ENCODE measurements at regions not wholly inside any gene's neighbourhood (a gene's known extent, or its start where the extent isn't known, plus 50 kb on each side); places are given as distances from the start of the nearest gene placed in this dataset.

GRCh38 chr7:109752068-109752467, 1182.4 kb downstream of the DNAJB9 start:
- H2AFZ ChIP-seq (ENCODE audit: low read length), result no peak overlapping the region
- no peaks in the 10 kb centered on the region for H3K27me3 ChIP-seq (ENCODE audit: control insufficient read depth in 1 of 2, insufficient read depth in 2 of 2, low read length in 2 of 2)
- WGBS (ENCODE audit: low lambda C conversion rate), result 0% methylated on average over 4 of the region's 4 CpGs
- POLR2A ChIA-PET, result no interaction called here
- no peak overlapping the region for H3K4me2 ChIP-seq (ENCODE audit: low read depth, low read length)
- H3K36me3 ChIP-seq (replicated peaks in 1 of 2; ENCODE audit: control insufficient read depth in 1 of 2, insufficient read depth in 2 of 2, low read length in 2 of 2), result no peaks in the 10 kb centered on the region
- CTCF ChIA-PET (ENCODE audit: low intra/inter-chr PET ratio, low total read pairs), result no interaction called here
- no peak overlapping the region for H3K27ac ChIP-seq (ENCODE audit: extremely low read length, insufficient read depth, low read length)
- peaks cover 20% of the 10 kb centered on the region for H3K9me3 ChIP-seq (ENCODE audit: low read length)
- no peak overlapping the region for H3K4me3 ChIP-seq (replicated peaks in 1 of 3; ENCODE audit: insufficient read depth in 1 of 3, low read depth in 2 of 3, low read length in 3 of 3)
- FAIRE-seq, result no peak
- H3K9ac ChIP-seq (ENCODE audit: insufficient read depth, low read depth, low read length), result no peak overlapping the region
- ATAC-seq, result no peak
- H4K20me1 ChIP-seq (ENCODE audit: insufficient read depth, low read length), result no peaks in the 10 kb centered on the region
- DNase-seq (ENCODE audit: low spot score), result no peak
- no TSS peak for BruUV-seq (replicated peaks)
- H3K79me2 ChIP-seq (ENCODE audit: insufficient read depth, low read length), result no peaks in the 10 kb centered on the region
- no peaks in the 10 kb centered on the region for H3K4me1 ChIP-seq (ENCODE audit: insufficient read depth, low read length)
- TF ChIP-seq PTBP1 (IDR thresholded peaks at IDR 0.05; ENCODE audit: low read depth, low read length, poor library complexity, severe bottlenecking) (no peak), ZNF382 (CRISPR knock-in tag; IDR thresholded peaks at IDR 0.05; ENCODE audit: borderline replicate concordance) (no peak), FOSL1 (CRISPR knock-in tag; IDR thresholded peaks at IDR 0.05; ENCODE audit: borderline replicate concordance) (no peak), ZNF891 (CRISPR knock-in tag; IDR thresholded peaks at IDR 0.05) (no peak), NPAS2 (CRISPR knock-in tag; IDR thresholded peaks at IDR 0.05; ENCODE audit: borderline replicate concordance) (no peak), ATF3 (CRISPR knock-in tag; IDR thresholded peaks at IDR 0.05) (no peak), NBN (conservative IDR thresholded peaks at IDR 0.05) (no peak), ZNF567 (CRISPR knock-in tag; IDR thresholded peaks at IDR 0.05; ENCODE audit: borderline replicate concordance) (no peak), ETV6 (CRISPR knock-in tag; conservative IDR thresholded peaks at IDR 0.05) (no peak), HDAC2 (CRISPR knock-in tag; IDR thresholded peaks at IDR 0.05) (no peak)
- TF ChIP-seq, protein P1, sequence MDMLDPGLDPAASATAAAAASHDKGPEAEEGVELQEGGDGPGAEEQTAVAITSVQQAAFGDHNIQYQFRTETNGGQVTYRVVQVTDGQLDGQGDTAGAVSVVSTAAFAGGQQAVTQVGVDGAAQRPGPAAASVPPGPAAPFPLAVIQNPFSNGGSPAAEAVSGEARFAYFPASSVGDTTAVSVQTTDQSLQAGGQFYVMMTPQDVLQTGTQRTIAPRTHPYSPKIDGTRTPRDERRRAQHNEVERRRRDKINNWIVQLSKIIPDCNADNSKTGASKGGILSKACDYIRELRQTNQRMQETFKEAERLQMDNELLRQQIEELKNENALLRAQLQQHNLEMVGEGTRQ (IDR thresholded peaks at IDR 0.05; ENCODE audit: low read depth, low read length), result no peak
- TF ChIP-seq, protein P1 (CRISPR knock-in tag; IDR thresholded peaks at IDR 0.05; ENCODE audit: borderline replicate concordance), result no peak
- intact Hi-C loops (cut with micrococcal nuclease; ENCODE audit: unreplicated experiment), result no loop called here
- in situ Hi-C loops (cut with HindIII; ENCODE audit: extremely low pct_ligation_motif_present, low pct_unique_long_range_greater_than_20kb), result no loop called here
